K562 (cell line): ENCODE measurements at regions not wholly inside any gene's neighbourhood (a gene's known extent, or its start where the extent isn't known, plus 50 kb on each side); places are given as distances from the start of the nearest gene placed in this dataset.

Source experiments
- AFF4 ChIP-seq: sonication (generic); formaldehyde crosslinking; IDR thresholded peaks from 2 replicates; pipeline ENCODE4 v1.8.0; 2023; ENCODE audit warnings: mild to moderate bottlenecking, missing genetic modification reagents
- CBFA2T3 ChIP-seq: fragments of 450-650 bp; IDR thresholded peaks from 2 replicates; pipeline ENCODE4 v1.6.1; 2017
- CSDE1 ChIP-seq, 2 experiments: fragments of 450-650 bp; IDR thresholded peaks; 2 replicates each; pipeline ENCODE4 v1.6.1; 2016; ENCODE audit warnings: mild to moderate bottlenecking in 1 of 2
- MEIS2 ChIP-seq: fragments of 450-650 bp; IDR thresholded peaks from 2 replicates; pipeline ENCODE4 v1.6.1; 2014; ENCODE audit warnings: mild to moderate bottlenecking; ENCODE audit not compliant: partially characterized antibody
- PRMT5 ChIP-seq: sonication (generic); formaldehyde crosslinking; IDR thresholded peaks from 2 replicates; pipeline ENCODE4 v1.5.0; 2020; ENCODE audit warnings: missing genetic modification reagents
- SMARCA5 ChIP-seq: fragments of 450-650 bp; IDR thresholded peaks from 2 replicates; pipeline ENCODE4 v1.6.1; 2016
- ZBTB49 ChIP-seq: sonication (generic); formaldehyde crosslinking; IDR thresholded peaks from 2 replicates; pipeline ENCODE4 v1.8.0; 2022; ENCODE audit warnings: missing genetic modification reagents, mild to moderate bottlenecking, borderline replicate concordance
- ZNF408 ChIP-seq: fragments of 250-450 bp; sonication (Bioruptor Pico); IDR thresholded peaks from 2 replicates; pipeline ENCODE4 v1.4.0; 2020; ENCODE audit warnings: low read depth, mild to moderate bottlenecking, moderate library complexity
- ZNF717 ChIP-seq: fragments of 250-450 bp; sonication (Bioruptor Pico); IDR thresholded peaks from 2 replicates; pipeline ENCODE4 v1.5.0; 2021

- TF ChIP-seq ZNF717 (CRISPR knock-in tag) = no peak
- TF ChIP-seq MEIS2 = no peak
- TF ChIP-seq AFF4 (CRISPR knock-in tag) = no peak
- TF ChIP-seq CSDE1 (IDR thresholded peaks at IDR 0.05) = no peak
- TF ChIP-seq CBFA2T3 = no peak
- no peak for TF ChIP-seq PRMT5
- no peak for TF ChIP-seq ZBTB49 (CRISPR knock-in tag)
- no peak for TF ChIP-seq ZNF408 (CRISPR knock-in tag)
- TF ChIP-seq SMARCA5 = no peak
Observed at GRCh38 chr4:73683456-73683855, 56.9 kb upstream of the CXCL8 start (continued).
